ENCODE measurements at regions not wholly inside any gene's neighbourhood (a gene's known extent, or its start where the extent isn't known, plus 50 kb on each side); places are given as distances from the start of the nearest gene placed in this dataset.

GRCh38 chr5:167629634-167630033 is 661.8 kb upstream of the WWC1 start:
- TF ChIP-seq, protein P1, sequence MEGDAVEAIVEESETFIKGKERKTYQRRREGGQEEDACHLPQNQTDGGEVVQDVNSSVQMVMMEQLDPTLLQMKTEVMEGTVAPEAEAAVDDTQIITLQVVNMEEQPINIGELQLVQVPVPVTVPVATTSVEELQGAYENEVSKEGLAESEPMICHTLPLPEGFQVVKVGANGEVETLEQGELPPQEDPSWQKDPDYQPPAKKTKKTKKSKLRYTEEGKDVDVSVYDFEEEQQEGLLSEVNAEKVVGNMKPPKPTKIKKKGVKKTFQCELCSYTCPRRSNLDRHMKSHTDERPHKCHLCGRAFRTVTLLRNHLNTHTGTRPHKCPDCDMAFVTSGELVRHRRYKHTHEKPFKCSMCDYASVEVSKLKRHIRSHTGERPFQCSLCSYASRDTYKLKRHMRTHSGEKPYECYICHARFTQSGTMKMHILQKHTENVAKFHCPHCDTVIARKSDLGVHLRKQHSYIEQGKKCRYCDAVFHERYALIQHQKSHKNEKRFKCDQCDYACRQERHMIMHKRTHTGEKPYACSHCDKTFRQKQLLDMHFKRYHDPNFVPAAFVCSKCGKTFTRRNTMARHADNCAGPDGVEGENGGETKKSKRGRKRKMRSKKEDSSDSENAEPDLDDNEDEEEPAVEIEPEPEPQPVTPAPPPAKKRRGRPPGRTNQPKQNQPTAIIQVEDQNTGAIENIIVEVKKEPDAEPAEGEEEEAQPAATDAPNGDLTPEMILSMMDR (IDR thresholded peaks at IDR 0.05; ENCODE audit: insufficient read depth, low read length, poor library complexity, severe bottlenecking) = no peak
- no peak for TF ChIP-seq EZH2phosphoT487 (conservative IDR thresholded peaks at IDR 0.05; ENCODE audit: low read length)

Measured in SU-DHL-6 (cell line).